HFF-Myc (cell line): ENCODE measurements at regions not wholly inside any gene's neighbourhood (a gene's known extent, or its start where the extent isn't known, plus 50 kb on each side); places are given as distances from the start of the nearest gene placed in this dataset.
A peak's percentile ranks its signal among the peaks of the same experiment; 100 is the strongest.

Source experiments
- DNase-seq: peaks from one replicate; pipeline ENCODE4 v3.0.0-alpha.2; 2011; ENCODE audit warnings: low read depth; ENCODE audit errors: extremely low read depth
- H3K4me3 ChIP-seq: replicated peaks from 2 replicates; pipeline ENCODE4 v1.5.1; 2011; ENCODE audit warnings: low read depth, mild to moderate bottlenecking, control low read depth, low read length
- CTCF ChIP-seq: IDR thresholded peaks from 2 replicates; pipeline ENCODE4 v1.5.1; 2012; ENCODE audit warnings: mild to moderate bottlenecking, low read depth, low read length, control low read depth; ENCODE audit errors: missing control alignments

- TF ChIP-seq CTCF = no peak
- DNase-seq = no peak
- no peak overlapping the region for H3K4me3 ChIP-seq
Measured at GRCh38 chr4:123640824-123641223, 244.2 kb downstream of the SPRY1 start.

- no peak overlapping the region for H3K4me3 ChIP-seq
- no peak for DNase-seq
- TF ChIP-seq CTCF = no peak
Measured at GRCh38 chr4:123643691-123644090, 247.1 kb downstream of the SPRY1 start.

GRCh38 chr4:123649250-123649644 lies 252.7 kb downstream of the SPRY1 start:
- TF ChIP-seq CTCF = no peak
- DNase-seq = no peak

GRCh38 chr4:123649645-123650391 lies 253.2 kb downstream of the SPRY1 start:
- no peak for TF ChIP-seq CTCF
- DNase-seq = peak; percentile 64

More at GRCh38 chr4:123649250-123649644, 252.7 kb downstream of the SPRY1 start:
- no peak overlapping the region for H3K4me3 ChIP-seq

GRCh38 chr4:123651066-123651465 lies 254.5 kb downstream of the SPRY1 start:
- no peak overlapping the region for H3K4me3 ChIP-seq
- no peak for DNase-seq
- no peak for TF ChIP-seq CTCF

More at GRCh38 chr4:123649645-123650391, 253.2 kb downstream of the SPRY1 start:
- H3K4me3 ChIP-seq = no peak overlapping the region

GRCh38 chr4:123651536-123652180 lies 255.1 kb downstream of the SPRY1 start:
- no peak for DNase-seq
- TF ChIP-seq CTCF = no peak
- H3K4me3 ChIP-seq = no peak overlapping the region
